HG03571 (cell line): ENCODE measurements at regions not wholly inside any gene's neighbourhood (a gene's known extent, or its start where the extent isn't known, plus 50 kb on each side); places are given as distances from the start of the nearest gene placed in this dataset.

Source experiments
- ATAC-seq: cut with Tn5 transposase; IDR thresholded peaks from one replicate; pipeline ENCODE4 v1.9.1; 2021; ENCODE audit not compliant: unreplicated experiment

- ATAC-seq: no peak
These were observed 391.1 kb downstream of the STIM2 start for GRCh38 chr4:27251771-27252170.

DNA sequence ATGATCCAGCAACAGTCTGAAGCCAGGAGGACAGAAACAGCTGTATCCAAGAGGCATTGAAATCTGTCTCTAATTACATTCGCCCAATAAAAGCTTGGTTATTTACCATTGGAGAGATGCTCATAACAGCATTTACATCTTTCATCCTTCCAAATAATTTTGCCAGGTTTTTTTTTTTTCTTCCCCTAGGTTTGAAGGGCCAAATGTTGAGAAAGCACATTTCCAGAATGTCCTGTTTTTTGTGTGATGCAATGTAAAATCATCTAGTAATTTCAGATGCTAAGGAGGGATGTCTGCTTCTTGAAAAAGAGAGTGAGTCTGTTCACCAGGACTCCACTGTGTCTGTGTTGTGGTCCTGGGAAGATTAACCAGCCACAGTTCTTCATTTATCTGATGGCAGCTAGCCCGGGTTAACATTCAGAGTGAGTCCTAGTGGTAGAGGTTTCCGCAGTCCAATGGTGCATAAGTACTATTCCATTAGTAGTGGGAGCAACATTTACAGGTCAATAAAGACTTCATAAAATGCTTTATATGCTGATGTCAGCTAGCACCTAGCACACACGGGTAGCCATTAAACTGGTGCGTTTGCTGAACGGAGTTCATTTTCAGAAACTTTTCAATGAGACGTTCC, 406.8 kb downstream of the STIM2 start:
- ATAC-seq: no peak

- ATAC-seq: no peak
These were observed 407.3 kb downstream of the STIM2 start for GRCh38 chr4:27267970-27268355.

DNA sequence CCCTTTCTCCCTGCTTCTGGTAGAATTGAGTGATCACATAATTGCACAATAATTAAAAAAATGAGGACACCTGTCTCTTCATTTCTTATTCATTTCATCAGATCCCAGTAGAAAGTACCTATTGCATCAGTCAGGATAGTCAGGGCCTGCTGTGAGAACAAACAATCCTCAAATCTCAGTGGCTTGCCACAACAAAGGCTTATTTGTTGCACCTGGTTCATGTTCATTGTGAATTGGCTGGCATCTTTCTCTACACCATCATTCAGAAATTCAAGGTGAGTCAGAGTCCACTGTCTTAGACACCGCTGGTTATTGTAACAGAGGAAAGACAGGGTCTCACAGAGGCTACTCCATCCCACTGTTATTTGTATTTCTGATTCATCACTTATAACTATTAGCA, 409.8 kb downstream of the STIM2 start:
- ATAC-seq: no peak

- ATAC-seq: no peak
These were observed 410.9 kb downstream of the STIM2 start for GRCh38 chr4:27271555-27271954.

- no peak for ATAC-seq
These were observed 411.6 kb downstream of the STIM2 start for GRCh38 chr4:27272217-27272616.

GRCh38 chr4:27276307-27277073, 415.8 kb downstream of the STIM2 start:
- ATAC-seq: no peak

- no peak for ATAC-seq
These were observed 418.2 kb downstream of the STIM2 start for GRCh38 chr4:27278615-27279375.

DNA sequence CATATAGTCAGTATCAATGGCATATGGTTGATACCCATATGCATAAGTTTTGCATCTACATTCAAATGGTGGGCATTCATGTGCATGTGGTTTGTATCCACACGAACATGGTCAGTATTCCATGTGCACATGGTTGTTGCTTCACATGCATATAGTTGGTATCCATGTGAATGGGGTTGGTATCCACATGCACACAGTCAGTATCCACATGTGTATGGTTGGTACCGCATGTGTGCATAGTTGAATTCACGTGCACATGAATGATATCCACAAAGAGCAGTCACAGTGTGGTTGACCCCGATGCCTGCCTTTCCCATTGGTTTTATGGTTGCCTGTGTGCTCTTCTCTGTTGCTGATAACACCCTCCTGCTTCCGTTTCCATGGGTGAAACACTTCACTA, 427.9 kb downstream of the STIM2 start:
- no peak for ATAC-seq

DNA sequence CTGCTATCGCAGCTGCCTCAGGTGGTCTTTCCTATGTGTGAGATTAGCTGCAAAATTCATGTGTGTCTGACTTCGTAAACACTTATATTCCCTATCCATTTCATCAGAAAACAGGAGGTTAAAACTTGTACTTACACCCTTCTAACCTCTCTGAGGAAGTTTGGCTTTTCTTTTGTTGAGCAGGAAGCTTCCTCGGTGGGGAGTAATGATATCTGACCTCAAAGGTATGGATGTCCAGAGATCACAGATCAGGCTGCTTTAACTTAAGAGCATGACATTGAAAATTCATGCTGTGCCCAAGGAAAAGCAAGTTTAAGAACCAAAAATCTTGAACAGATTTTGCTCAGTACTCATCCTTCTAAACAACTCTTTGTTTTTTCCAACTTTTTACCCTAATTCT, 429.1 kb downstream of the STIM2 start:
- no peak for ATAC-seq

DNA sequence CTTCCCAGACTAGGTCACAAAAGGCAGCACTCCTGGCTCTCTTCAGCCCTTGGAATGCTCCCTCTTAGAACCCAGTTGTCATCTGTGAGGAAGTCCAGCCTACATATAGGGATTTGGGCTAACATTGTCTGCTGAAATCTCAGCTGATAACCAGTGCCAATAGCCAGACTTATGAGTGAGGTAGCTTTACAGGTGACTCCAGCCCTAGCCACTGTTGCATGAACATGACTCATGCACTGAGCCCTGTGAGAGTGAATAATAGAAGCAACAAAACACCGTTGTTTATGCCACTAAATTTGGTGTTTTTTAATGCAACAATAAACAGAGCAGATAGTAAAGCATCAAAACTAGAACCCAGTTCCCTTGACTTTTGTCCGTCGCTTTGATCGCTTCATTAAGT, 433.2 kb downstream of the STIM2 start:
- ATAC-seq: no peak

DNA sequence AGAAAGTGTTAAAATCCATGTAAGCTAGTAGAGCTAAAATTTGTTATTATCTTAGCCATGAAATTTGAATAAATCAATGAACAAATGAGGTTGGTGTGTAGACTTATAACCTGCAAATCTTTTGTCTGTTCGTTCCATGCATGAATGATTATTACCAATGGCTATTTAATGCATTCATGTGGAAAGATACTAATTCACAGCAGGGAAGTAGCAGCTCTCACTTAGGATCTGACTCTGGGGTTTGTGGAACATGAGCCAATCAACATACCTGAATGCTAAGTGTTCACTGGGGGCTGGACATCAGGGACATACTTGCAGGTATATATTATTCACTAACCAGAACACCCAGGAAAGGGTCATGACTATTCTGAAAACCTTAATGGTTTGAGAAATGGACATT, 444.1 kb downstream of the STIM2 start:
- no peak for ATAC-seq

DNA sequence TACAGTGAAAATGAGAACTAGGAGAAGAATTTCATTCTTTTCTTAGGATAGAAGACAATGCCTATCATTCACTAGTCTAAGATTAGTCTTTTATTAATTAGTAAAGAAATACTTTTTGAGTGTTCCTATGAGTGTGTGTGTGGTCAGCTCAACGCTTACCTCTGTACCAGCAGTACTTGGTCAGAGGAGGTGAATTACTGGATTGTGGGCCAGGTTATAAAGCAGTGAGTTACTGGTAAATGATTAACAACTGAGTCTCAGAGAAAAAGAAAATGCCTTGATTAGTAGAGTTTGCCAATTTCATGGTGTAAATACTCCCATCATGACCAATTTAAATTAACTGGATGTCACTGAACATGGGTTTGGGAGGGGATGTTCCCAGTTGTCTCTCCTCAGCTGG, 444.6 kb downstream of the STIM2 start:
- no peak for ATAC-seq

GRCh38 chr4:27308379-27308778, 447.7 kb downstream of the STIM2 start:
- no peak for ATAC-seq

DNA sequence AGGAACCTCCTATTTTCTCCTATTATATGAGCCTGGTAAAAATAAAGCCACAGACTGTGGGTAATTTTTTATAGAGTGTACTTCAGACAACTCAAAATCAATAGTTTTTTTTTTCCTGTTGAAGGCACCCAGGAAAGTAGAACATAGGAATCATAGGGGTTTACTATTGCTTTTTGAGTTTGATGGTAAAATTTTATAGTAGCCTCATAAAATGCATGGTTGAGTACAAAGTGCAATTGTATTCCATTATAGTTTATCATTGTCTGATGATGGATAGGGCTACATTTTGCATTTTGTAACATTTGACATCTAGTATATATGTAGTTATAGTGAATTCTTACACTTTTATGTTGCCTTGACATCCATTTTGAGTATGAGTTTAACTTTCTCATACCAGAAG, 455.0 kb downstream of the STIM2 start:
- no peak for ATAC-seq

GRCh38 chr4:27316176-27316575, 455.5 kb downstream of the STIM2 start:
- no peak for ATAC-seq

GRCh38 chr4:27318740-27319139, 458.1 kb downstream of the STIM2 start:
- ATAC-seq: no peak

- ATAC-seq: no peak
These were observed 466.4 kb downstream of the STIM2 start for GRCh38 chr4:27326991-27327390.

DNA sequence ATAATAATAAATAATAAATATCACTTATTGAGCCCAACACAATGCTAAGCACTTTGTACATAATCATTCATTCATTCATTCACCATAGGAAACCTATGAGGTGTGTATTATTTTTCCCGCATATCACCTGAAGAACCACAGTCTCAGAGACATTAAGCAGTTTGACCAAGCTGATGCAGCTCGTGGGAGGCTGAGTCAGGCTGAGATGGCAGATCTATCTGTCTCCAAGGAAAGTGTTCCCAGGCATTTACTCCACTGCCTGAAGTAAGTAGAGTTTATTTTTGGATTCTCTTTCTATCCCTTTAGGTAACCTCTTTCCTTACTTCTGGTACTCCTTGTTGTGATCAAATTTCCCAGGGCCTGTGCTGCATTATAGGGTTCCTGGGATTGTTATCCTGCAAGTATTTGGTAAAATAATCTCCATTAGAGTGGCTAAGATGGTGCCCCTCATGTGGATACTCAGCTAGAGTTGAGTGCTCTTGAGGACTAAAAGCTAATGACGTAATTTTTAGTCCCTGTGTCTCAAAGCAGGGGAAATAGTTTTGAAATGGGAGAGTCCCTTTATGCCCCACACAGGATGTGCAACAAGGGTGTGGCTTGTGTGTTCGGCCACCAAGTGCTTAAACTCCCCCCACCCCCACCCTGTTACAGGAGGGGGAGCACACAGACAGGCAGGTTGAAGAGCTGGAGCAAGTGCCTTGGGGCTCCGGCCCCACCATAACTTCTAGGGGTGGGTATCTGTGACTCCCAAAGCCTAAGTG, 467.0 kb downstream of the STIM2 start:
- no peak for ATAC-seq

DNA sequence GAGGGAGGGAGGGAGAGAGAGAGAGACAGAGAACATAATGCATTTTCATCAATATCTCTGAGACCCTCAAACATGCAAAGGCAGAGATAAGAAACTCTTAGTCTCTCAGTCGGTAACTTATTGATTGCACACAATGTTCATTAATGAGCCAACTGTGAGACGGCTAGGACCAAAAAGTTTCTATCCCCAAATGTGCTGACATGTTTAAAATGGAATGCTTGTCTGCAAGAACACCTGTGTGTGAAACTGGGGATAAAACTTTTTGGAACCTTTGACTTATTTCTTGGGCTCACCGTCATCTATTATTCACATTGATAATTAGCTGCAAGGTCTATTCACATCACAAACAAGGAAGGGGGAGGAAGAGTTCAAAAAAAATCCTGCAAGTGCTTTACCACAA, 477.9 kb downstream of the STIM2 start:
- no peak for ATAC-seq

DNA sequence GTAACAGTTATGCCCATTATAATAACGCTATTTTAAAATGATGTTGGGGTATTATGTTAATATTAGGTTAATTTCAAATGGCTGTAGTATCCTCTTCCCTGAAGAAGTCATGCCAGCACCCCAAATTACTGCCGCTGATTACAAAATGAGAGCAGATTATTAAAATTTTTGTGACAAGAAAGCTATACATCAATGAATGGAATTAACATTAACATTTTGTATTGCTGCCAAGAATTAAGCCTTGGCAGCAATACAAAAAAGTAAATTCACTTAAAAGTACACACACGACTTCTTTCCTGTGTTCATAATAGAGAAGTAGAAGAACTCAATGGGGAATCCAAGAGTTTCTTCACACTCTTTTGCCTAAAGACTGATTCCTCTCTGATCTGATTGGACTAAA, 482.8 kb downstream of the STIM2 start:
- ATAC-seq: no peak
